ENCODE measurements at regions not wholly inside any gene's neighbourhood (a gene's known extent, or its start where the extent isn't known, plus 50 kb on each side); places are given as distances from the start of the nearest gene placed in this dataset.

DNA sequence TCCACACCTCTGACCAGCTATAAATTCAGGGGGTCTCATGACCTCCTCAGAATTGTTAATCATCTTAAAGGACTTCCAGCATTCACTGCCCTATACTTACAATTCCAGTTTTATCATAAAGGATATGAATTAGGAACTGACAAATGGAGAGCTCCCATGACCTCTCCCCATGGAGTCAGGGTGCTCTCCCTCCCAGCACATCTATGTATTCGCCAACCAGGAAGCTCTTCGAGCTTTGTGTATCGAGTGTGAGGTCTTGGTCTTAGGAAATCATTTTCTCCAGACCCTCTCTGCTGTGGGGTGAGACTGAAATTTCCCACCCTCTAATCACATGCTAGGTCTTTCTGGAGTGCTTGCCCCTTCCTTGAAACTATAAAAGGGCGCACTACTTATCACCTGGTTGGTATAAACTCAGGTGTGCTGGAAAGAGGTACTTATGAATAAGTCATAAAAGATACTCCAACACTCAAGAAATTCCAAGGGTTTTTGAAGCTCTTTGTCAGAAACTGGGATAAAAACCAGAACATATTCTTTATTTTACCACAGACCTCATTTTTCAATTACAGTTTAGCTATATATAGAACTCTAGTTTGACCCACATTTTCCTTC lies 238.4 kb upstream of the OPRM1 start:
- TF ChIP-seq, protein P1, sequence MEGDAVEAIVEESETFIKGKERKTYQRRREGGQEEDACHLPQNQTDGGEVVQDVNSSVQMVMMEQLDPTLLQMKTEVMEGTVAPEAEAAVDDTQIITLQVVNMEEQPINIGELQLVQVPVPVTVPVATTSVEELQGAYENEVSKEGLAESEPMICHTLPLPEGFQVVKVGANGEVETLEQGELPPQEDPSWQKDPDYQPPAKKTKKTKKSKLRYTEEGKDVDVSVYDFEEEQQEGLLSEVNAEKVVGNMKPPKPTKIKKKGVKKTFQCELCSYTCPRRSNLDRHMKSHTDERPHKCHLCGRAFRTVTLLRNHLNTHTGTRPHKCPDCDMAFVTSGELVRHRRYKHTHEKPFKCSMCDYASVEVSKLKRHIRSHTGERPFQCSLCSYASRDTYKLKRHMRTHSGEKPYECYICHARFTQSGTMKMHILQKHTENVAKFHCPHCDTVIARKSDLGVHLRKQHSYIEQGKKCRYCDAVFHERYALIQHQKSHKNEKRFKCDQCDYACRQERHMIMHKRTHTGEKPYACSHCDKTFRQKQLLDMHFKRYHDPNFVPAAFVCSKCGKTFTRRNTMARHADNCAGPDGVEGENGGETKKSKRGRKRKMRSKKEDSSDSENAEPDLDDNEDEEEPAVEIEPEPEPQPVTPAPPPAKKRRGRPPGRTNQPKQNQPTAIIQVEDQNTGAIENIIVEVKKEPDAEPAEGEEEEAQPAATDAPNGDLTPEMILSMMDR (IDR thresholded peaks at IDR 0.05; ENCODE audit: low read depth, low read length), result no peak
- no peak for DNase-seq (ENCODE audit: extremely low read depth, low read depth)

DNA sequence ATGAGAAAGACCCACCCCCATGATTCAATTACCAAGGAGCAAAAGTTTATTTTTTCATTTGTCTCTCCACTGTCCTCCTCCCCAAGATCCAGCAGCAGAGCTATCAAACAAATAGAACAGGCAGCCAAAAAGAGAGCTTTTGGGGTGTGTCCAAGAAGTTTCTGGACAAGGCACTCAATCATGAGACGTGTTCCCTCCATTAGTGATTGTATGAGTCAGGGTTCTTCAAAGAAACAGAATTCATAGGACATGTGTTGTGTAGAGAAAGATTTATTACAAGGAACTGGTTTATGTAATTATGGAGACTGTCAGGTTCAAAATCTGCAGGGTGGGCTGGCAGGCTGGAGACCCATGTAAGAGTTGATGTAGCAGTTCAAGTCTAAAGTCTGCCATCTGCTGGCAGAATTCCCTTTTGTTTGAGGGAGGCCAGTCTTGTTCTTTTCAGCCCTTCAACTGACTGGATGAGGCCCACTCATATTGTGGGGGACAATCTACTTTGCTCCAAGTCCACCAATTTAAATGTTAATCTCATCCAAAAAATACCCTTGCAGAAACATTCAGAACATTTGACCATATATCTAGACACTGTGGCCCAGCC lies 248.1 kb upstream of the OPRM1 start:
- TF ChIP-seq, protein P1 (IDR thresholded peaks at IDR 0.05; ENCODE audit: low read depth, low read length), result no peak
- no peak for DNase-seq (ENCODE audit: extremely low read depth, low read depth)

DNA sequence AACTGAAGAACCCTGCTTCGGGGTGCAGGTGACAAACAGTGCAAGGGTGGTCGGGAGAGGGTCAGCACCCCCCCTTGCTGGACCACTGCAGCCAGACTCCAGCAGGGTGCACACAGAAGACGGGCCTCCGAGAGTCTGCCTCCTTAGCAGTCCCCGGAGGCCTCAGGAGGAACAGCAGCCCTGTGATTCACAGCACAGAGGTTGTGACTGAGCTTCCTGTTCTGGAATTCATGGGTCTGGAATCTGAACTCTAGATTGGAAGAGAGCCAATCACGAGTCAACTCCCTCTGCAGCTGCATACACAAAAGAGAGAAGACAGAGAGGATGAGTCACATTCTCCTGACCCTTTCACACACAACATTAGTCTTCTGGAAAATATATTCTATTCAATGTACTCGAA lies 249.0 kb upstream of the OPRM1 start:
- no peak for DNase-seq (ENCODE audit: extremely low read depth, low read depth)
- TF ChIP-seq, protein P1 (IDR thresholded peaks at IDR 0.05; ENCODE audit: low read depth, low read length), result no peak

DNA sequence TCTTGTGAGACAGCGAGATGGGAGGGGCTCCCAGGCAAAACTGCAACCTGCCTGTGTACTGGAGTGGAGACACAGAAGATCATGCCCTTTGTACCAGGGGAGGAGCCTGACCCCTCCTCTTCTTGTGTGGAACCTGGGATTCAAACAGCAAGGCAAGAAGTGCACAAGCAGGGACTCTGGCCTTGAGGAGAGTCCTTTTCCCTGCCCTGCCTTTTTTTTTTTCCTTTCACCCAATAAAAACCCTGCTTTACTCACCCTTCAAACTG lies 251.8 kb upstream of the OPRM1 start:
- DNase-seq (ENCODE audit: extremely low read depth, low read depth), result no peak
- TF ChIP-seq, protein P1 (IDR thresholded peaks at IDR 0.05; ENCODE audit: low read depth, low read length), result no peak

DNA sequence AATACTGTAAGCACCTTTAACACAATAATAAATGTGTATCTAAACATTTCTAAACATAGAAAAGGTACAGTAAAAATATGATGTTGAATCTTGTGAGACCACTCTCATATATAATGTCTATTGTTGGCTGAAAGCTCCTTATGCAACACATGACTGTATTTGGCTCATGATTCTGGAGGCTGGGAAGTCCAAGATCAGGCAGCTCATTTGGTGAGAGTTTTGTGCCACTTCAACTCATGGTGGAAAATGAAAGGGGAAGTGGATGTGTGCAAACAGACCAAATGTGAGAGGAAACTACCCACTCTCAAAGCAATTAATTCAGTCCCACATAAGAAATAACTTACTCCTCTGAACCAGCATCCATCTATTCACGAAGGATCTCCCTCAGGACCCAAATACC lies 257.7 kb upstream of the OPRM1 start:
- TF ChIP-seq, protein P1 (IDR thresholded peaks at IDR 0.05; ENCODE audit: low read depth, low read length), result no peak
- DNase-seq (ENCODE audit: extremely low read depth, low read depth), result no peak

DNA sequence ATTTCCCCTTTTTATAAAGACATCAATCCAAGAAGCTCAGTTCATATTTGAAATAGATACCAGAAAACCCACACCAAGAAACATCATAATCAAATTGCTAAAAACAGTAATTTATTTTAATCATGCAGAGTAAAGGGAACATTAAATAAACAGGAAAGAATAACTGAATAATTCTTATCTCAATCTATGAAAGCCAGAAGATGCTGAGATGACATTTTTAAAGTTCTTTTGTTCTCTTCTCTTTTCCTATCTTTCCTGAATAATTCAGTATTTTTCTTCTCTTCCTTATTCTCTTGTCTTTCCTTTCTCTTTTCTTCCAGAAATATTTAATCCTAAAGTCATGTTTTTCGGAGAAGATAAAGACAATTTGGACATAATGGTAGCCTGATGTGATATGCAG lies 259.0 kb upstream of the OPRM1 start:
- DNase-seq (ENCODE audit: extremely low read depth, low read depth), result no peak
- TF ChIP-seq, protein P1 (IDR thresholded peaks at IDR 0.05; ENCODE audit: low read depth, low read length), result no peak

DNA sequence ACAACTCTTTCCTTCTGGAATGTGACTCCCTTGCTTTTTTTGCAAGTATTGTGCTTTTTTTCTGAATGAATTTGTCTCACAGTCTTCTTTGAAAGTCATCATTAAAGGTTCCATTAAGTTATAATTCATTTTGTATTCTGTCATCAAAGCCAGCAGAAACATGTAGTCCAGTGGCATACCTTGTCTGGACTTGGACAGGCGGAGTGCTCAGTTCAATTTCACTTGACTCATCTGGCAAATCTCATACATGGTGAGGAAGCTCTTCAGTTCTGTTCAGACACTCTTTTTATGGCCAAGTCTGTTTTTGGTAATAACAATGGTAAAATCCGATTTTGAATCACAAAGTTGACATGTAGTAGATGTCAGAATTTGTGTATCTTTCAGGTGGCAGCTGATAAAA lies 260.8 kb upstream of the OPRM1 start:
- TF ChIP-seq, protein P1 (IDR thresholded peaks at IDR 0.05; ENCODE audit: low read depth, low read length), result no peak

More for the DNA sequence above, 260.8 kb upstream of the OPRM1 start:
- DNase-seq (ENCODE audit: extremely low read depth, low read depth), result no peak
